HepG2 (cell line): ENCODE measurements at regions not wholly inside any gene's neighbourhood (a gene's known extent, or its start where the extent isn't known, plus 50 kb on each side); places are given as distances from the start of the nearest gene placed in this dataset.

Experiments
- ATAC-seq: fragments of 200-7000 bp; cut with Tn5 transposase; 3 replicates; pipeline ENCODE4 v1.9.1; 2020; ENCODE audit warnings: mild to moderate bottlenecking, moderate library complexity
- BruUV-seq: library from RNA; stranded (reverse); fragments of 400-500 nt; replicated peaks from 2 replicates; lab custom pipeline; 2021; lab: Mats Ljungman, UMichigan
- CTCF ChIA-PET: fragments of 300-600 bp; formaldehyde crosslinking; extraction: SDS; loops from one replicate; lab custom pipeline; 2021; ENCODE audit warnings: low total read pairs, inconsistent platforms, low intra/inter-chr PET ratio; lab: Yijun Ruan, JAX
- POLR2A ChIA-PET: fragments of 350-600 bp; sonication (Branson Sonifier 250); formaldehyde crosslinking; loops from one replicate; lab custom pipeline; 2020; ENCODE audit warnings: antibody characterized with exemption, inconsistent platforms; lab: Yijun Ruan, JAX
- DNase-seq: peaks from one replicate; pipeline ENCODE4 v3.0.0-alpha.2; 2015; ENCODE audit warnings: low spot score
- FAIRE-seq: peaks from 3 replicates; lab custom pipeline; 2011; peaks lifted over from hg19 to GRCh38; lab: Jason Lieb, UNC
- H2AFZ ChIP-seq: one replicate; pipeline ENCODE4 v1.6.1; 2011; ENCODE audit warnings: low read length, inconsistent platforms
- H3K27ac ChIP-seq: fragments of 300-600 bp; 3 replicates; pipeline ENCODE4 v1.8.0; 2011; ENCODE audit warnings: mixed run types, mild to moderate bottlenecking, mixed read lengths, low read length, inconsistent platforms; ENCODE audit not compliant: insufficient read depth; ENCODE audit errors: extremely low read length
- H3K27me3 ChIP-seq, 2 experiments: fragments of 200-600 bp in 1 of 2; 2 replicates in 1 of 2; 3 replicates in 1 of 2; pipeline versions ENCODE4 v1.6.0 to v1.8.0; 2011; ENCODE audit warnings: low read length in 2 of 2, mild to moderate bottlenecking in 2 of 2, moderate library complexity in 2 of 2, inconsistent platforms in 1 of 2; ENCODE audit not compliant: insufficient read depth in 2 of 2, control insufficient read depth in 1 of 2
- H3K36me3 ChIP-seq, 2 experiments: fragments of 200-600 bp in 1 of 2; replicated peaks in 1 of 2; 2 replicates in 1 of 2; 3 replicates in 1 of 2; pipeline versions ENCODE4 v1.5.1 to v1.8.0; 2011; ENCODE audit warnings: low read length in 2 of 2, inconsistent platforms in 1 of 2; ENCODE audit not compliant: insufficient read depth in 2 of 2, control insufficient read depth in 1 of 2
- H3K4me1 ChIP-seq: 2 replicates; pipeline ENCODE4 v1.5.1; 2012; ENCODE audit warnings: low read length, inconsistent platforms; ENCODE audit not compliant: insufficient read depth
- H3K4me2 ChIP-seq: 2 replicates; pipeline ENCODE4 v1.6.0; 2011; ENCODE audit warnings: low read depth, low read length, inconsistent platforms
- H3K4me3 ChIP-seq, 3 experiments: fragments of 200-600 bp in 1 of 3; sonication (generic), shearing (Covaris generic) in 1 of 3; replicated peaks in 1 of 3; 2 replicates each; pipeline ENCODE4 v1.5.1; 2011 to 2016; ENCODE audit warnings: low read length in 3 of 3, inconsistent platforms in 2 of 3, low read depth in 2 of 3, mild to moderate bottlenecking in 2 of 3, control low read depth in 1 of 3, mixed read lengths in 1 of 3; ENCODE audit not compliant: insufficient read depth in 1 of 3
- H3K79me2 ChIP-seq: one replicate; pipeline ENCODE4 v1.6.1; 2011; ENCODE audit warnings: low read length, inconsistent platforms; ENCODE audit not compliant: insufficient read depth
- H3K9ac ChIP-seq: 2 replicates; pipeline ENCODE4 v1.6.0; 2011; ENCODE audit warnings: mild to moderate bottlenecking, low read depth, low read length, inconsistent platforms; ENCODE audit not compliant: insufficient read depth
- H3K9me3 ChIP-seq: 2 replicates; pipeline ENCODE4 v1.5.1; 2012; ENCODE audit warnings: mild to moderate bottlenecking, low read length
- H4K20me1 ChIP-seq: 2 replicates; pipeline ENCODE4 v1.6.0; 2011; ENCODE audit warnings: inconsistent platforms, mild to moderate bottlenecking, low read length, moderate library complexity; ENCODE audit not compliant: insufficient read depth
- CBX1 ChIP-seq: IDR thresholded peaks from one replicate; pipeline ENCODE4 v1.6.1; 2016; ENCODE audit warnings: antibody characterized with exemption, low read depth
- CENPBD1 ChIP-seq: sonication (generic); formaldehyde crosslinking; IDR thresholded peaks from 2 replicates; pipeline ENCODE4 v1.8.0; 2022; ENCODE audit warnings: missing genetic modification reagents, low read depth, mild to moderate bottlenecking, borderline replicate concordance
- ETS1 ChIP-seq: sonication (generic); formaldehyde crosslinking; IDR thresholded peaks from 2 replicates; pipeline ENCODE4 v1.4.0; 2020; ENCODE audit warnings: missing genetic modification reagents
- FOXP4 ChIP-seq: sonication (generic); formaldehyde crosslinking; IDR thresholded peaks from 2 replicates; pipeline ENCODE4 v1.4.0; 2020; ENCODE audit warnings: missing genetic modification reagents
- GATA4 ChIP-seq: sonication (generic); IDR thresholded peaks from 2 replicates; pipeline ENCODE4 v1.6.1; 2016; ENCODE audit warnings: antibody characterized with exemption, low read depth, borderline replicate concordance
- HOXA7 ChIP-seq: sonication (generic); formaldehyde crosslinking; IDR thresholded peaks from 2 replicates; pipeline ENCODE4 v1.8.1; 2022; ENCODE audit warnings: mild to moderate bottlenecking, missing genetic modification reagents, moderate library complexity
- MAFK ChIP-seq, 2 experiments: IDR thresholded peaks in 1 of 2; conservative IDR thresholded peaks in 1 of 2; 2 replicates each; pipeline ENCODE4 v1.6.1; 2011; ENCODE audit warnings: improper control_type of control experiment in 2 of 2, low read length in 2 of 2
- ZNF282 ChIP-seq: fragments of 450-650 bp; IDR thresholded peaks from 2 replicates; pipeline ENCODE4 v1.6.1; 2018; ENCODE audit not compliant: partially characterized antibody
- ZNF629 ChIP-seq: sonication (generic); formaldehyde crosslinking; conservative IDR thresholded peaks from 2 replicates; pipeline ENCODE4 v1.5.0; 2020; ENCODE audit warnings: missing genetic modification reagents
- ZNF639 ChIP-seq: conservative IDR thresholded peaks from 2 replicates; pipeline ENCODE4 v1.6.1; 2018; ENCODE audit warnings: missing genetic modification reagents
- ZNF704 ChIP-seq: sonication (generic); formaldehyde crosslinking; IDR thresholded peaks from 2 replicates; pipeline ENCODE4 v1.8.1; 2023; ENCODE audit warnings: mild to moderate bottlenecking, inconsistent platforms, moderate library complexity, missing genetic modification reagents, borderline replicate concordance
- ZNF709 ChIP-seq: sonication (generic); formaldehyde crosslinking; IDR thresholded peaks from 2 replicates; pipeline ENCODE4 v1.5.0; 2020; ENCODE audit warnings: mild to moderate bottlenecking, missing genetic modification reagents
- ZSCAN25 ChIP-seq: sonication (generic); formaldehyde crosslinking; IDR thresholded peaks from 2 replicates; pipeline ENCODE4 v1.8.0; 2022; ENCODE audit warnings: mild to moderate bottlenecking, missing genetic modification reagents
- WGBS: methylation state at CpG from one replicate; pipeline ENCODE4 v1.1.6; 2017; ENCODE audit warnings: low lambda C conversion rate; 5-methylcytosine and 5-hydroxymethylcytosine counted together
- in situ Hi-C: cut with HindIII; loops from 2 replicates; pipeline ENCODE4 v1.10.0; 2017; ENCODE audit warnings: low pct_unique_long_range_greater_than_20kb; ENCODE audit not compliant: extremely low pct_ligation_motif_present
- intact Hi-C: fragments of 100-400 bp; cut with micrococcal nuclease; formaldehyde crosslinking; loops from one replicate; pipeline ENCODE4 v1.10.0; 2022; ENCODE audit not compliant: unreplicated experiment

- H3K4me3 ChIP-seq = no peak overlapping the region
- ATAC-seq (no peak), DNase-seq (no peak), FAIRE-seq (no peak)
- H3K9ac ChIP-seq = no peak overlapping the region
- H3K4me2 ChIP-seq = no peak overlapping the region
- no peaks in the 10 kb centered on the region for H3K36me3 ChIP-seq
- TF ChIP-seq ZNF282 (no peak), MAFK (conservative IDR thresholded peaks at IDR 0.05 in 1 of 2, IDR thresholded peaks at IDR 0.05 in 1 of 2; ENCODE audit: low read length in 2 of 2) (no peak), ZNF704 (CRISPR knock-in tag) (no peak), CENPBD1 (CRISPR knock-in tag) (no peak), ZSCAN25 (CRISPR knock-in tag) (no peak), ETS1 (CRISPR knock-in tag) (no peak), CBX1 (no peak), ZNF629 (CRISPR knock-in tag) (no peak), GATA4 (no peak), ZNF639 (CRISPR knock-in tag) (no peak), ZNF709 (CRISPR knock-in tag) (no peak), FOXP4 (CRISPR knock-in tag) (no peak), HOXA7 (CRISPR knock-in tag) (no peak)
- H3K27me3 ChIP-seq = no peaks in the 10 kb centered on the region
- no peak overlapping the region for H2AFZ ChIP-seq
- BruUV-seq = no TSS peak
- intact Hi-C loops (no loop called here), in situ Hi-C loops (no loop called here)
- no peaks in the 10 kb centered on the region for H3K9me3 ChIP-seq
- H3K27ac ChIP-seq = no peak overlapping the region
- H3K79me2 ChIP-seq = no peaks in the 10 kb centered on the region
- H3K4me1 ChIP-seq = no peaks in the 10 kb centered on the region
- WGBS = 100% methylated on average over 1 of the region's 1 CpG
- no peaks in the 10 kb centered on the region for H4K20me1 ChIP-seq
- POLR2A ChIA-PET = no interaction called here
- CTCF ChIA-PET = no interaction called here
Measured at GRCh38 chr1:213887842-213888241, 99.9 kb upstream of the PROX1 start.
